ENCODE measurements at regions not wholly inside any gene's neighbourhood (a gene's known extent, or its start where the extent isn't known, plus 50 kb on each side); places are given as distances from the start of the nearest gene placed in this dataset.

GRCh38 chr10:128680116-128680515 is 553.9 kb upstream of the MKI67 start:
- no peak for ATAC-seq
- no peak for DNase-seq

- DNase-seq = no peak
- ATAC-seq = no peak
Observed at GRCh38 chr10:128684215-128684614, 558.0 kb upstream of the MKI67 start.

- DNase-seq (no peak), ATAC-seq (no peak)
Observed at GRCh38 chr10:128686630-128687278, 560.5 kb upstream of the MKI67 start.

GRCh38 chr10:128687408-128687807 is 561.2 kb upstream of the MKI67 start:
- ATAC-seq = no peak
- DNase-seq = no peak

GRCh38 chr10:128687927-128688549 is 561.8 kb upstream of the MKI67 start:
- DNase-seq (no peak), ATAC-seq (no peak)

- DNase-seq (no peak), ATAC-seq (no peak)
Observed at GRCh38 chr10:128689667-128690066, 563.4 kb upstream of the MKI67 start.

- DNase-seq (no peak), ATAC-seq (no peak)
Observed at GRCh38 chr10:128693493-128694131, 567.4 kb upstream of the MKI67 start.

GRCh38 chr10:128694168-128694850 is 568.1 kb upstream of the MKI67 start:
- ATAC-seq = no peak
- DNase-seq = no peak

- no peak for DNase-seq
- ATAC-seq = no peak
Observed at GRCh38 chr10:128694851-128695725, 568.9 kb upstream of the MKI67 start.

GRCh38 chr10:128695931-128696330 is 569.7 kb upstream of the MKI67 start:
- ATAC-seq (no peak), DNase-seq (no peak)

- DNase-seq (no peak), ATAC-seq (no peak)
Observed at GRCh38 chr10:128697437-128697836, 571.2 kb upstream of the MKI67 start.

- ATAC-seq (no peak), DNase-seq (no peak)
Observed at GRCh38 chr10:128701381-128701780, 575.2 kb upstream of the MKI67 start.

- ATAC-seq (no peak), DNase-seq (no peak)
Observed at GRCh38 chr10:128701837-128702236, 575.6 kb upstream of the MKI67 start.

- no peak for DNase-seq
- ATAC-seq = no peak
Observed at GRCh38 chr10:128704716-128705115, 578.5 kb upstream of the MKI67 start.

- no peak for DNase-seq
- no peak for ATAC-seq
Observed at GRCh38 chr10:128708182-128708581, 582.0 kb upstream of the MKI67 start.

GRCh38 chr10:128709686-128710085 is 583.5 kb upstream of the MKI67 start:
- ATAC-seq = no peak
- DNase-seq = no peak

- ATAC-seq = no peak
Observed at GRCh38 chr10:128710098-128710797, 584.0 kb upstream of the MKI67 start.

GRCh38 chr10:128710798-128711183 is 584.6 kb upstream of the MKI67 start:
- ATAC-seq (no peak), DNase-seq (no peak)

More at GRCh38 chr10:128710098-128710797, 584.0 kb upstream of the MKI67 start:
- DNase-seq = no peak

- ATAC-seq (no peak), DNase-seq (no peak)
Observed at GRCh38 chr10:128711806-128712205, 585.6 kb upstream of the MKI67 start.

- no peak for DNase-seq
Observed at GRCh38 chr10:128712661-128713400, 586.6 kb upstream of the MKI67 start.

GRCh38 chr10:128713471-128713870 is 587.2 kb upstream of the MKI67 start:
- DNase-seq (no peak), ATAC-seq (no peak)

More at GRCh38 chr10:128712661-128713400, 586.6 kb upstream of the MKI67 start:
- no peak for ATAC-seq

Measured in stimulated activated naive CD8-positive, alpha-beta T cell treated with anti-CD3 and anti-CD28 coated beads, Interleukin-15, Interleukin-2, amounts not matched to agents 100 U/mL and 50 U/mL, for 24 hours (primary cell).